GM12872 (cell line): ENCODE measurements at regions not wholly inside any gene's neighbourhood (a gene's known extent, or its start where the extent isn't known, plus 50 kb on each side); places are given as distances from the start of the nearest gene placed in this dataset.

Source experiments
- TF ChIP-seq, protein P1 (sequence below): IDR thresholded peaks from 3 replicates; pipeline ENCODE4 v1.5.1; 2011; ENCODE audit warnings: low read depth, mild to moderate bottlenecking, low read length, moderate library complexity; ENCODE audit not compliant: insufficient read depth

DNA sequence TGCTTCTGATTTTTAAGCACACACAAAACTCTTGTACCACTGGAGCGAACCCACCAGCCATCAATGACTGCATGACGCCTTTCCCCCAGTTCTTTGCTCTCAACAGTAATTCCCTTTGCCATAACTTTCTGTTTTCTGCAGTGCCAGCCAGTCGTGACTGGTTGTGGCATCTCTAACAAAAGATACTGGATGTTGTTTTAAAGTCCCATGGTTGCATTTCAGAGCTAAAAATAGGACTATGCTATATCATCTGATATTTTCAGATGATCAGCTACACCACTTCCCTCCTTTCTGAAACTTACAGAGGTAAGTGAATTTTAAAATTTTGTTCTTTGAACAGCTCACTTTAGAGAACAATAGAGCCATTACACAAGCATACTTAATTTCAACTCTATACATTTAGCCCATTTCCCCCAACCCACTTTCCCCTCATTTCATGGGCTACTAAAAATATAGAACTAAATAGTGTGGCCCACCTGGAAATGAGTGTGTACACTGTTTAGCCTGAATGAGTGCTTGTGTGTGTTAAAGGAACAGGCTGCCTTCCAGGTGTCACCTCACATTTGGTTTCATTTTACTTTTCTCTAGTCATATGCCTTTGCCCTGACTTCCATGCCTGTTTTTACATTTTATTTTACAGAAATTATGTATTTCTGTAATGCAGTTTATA is 136.9 kb upstream of the ZC3H12C start:
- TF ChIP-seq, protein P1, sequence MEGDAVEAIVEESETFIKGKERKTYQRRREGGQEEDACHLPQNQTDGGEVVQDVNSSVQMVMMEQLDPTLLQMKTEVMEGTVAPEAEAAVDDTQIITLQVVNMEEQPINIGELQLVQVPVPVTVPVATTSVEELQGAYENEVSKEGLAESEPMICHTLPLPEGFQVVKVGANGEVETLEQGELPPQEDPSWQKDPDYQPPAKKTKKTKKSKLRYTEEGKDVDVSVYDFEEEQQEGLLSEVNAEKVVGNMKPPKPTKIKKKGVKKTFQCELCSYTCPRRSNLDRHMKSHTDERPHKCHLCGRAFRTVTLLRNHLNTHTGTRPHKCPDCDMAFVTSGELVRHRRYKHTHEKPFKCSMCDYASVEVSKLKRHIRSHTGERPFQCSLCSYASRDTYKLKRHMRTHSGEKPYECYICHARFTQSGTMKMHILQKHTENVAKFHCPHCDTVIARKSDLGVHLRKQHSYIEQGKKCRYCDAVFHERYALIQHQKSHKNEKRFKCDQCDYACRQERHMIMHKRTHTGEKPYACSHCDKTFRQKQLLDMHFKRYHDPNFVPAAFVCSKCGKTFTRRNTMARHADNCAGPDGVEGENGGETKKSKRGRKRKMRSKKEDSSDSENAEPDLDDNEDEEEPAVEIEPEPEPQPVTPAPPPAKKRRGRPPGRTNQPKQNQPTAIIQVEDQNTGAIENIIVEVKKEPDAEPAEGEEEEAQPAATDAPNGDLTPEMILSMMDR, result no peak

DNA sequence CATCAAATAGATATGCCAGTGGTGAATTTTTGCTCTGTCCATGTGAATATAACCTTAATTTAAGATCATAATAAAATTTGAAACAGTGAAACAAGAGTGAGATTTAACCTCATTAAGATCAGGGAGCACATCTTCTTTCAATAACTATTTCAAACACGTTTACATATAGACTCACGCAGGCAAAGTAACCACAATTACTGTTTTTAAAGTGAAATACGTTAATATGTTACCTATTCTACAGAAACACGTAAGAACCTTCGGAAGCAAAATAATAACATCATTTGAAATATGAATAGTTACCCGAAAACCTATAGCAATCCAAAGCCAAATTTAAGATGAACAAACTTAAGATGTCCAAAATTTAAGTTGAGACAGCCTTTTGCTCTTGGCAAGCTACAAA is 136.2 kb upstream of the ZC3H12C start:
- TF ChIP-seq, protein P1, result no peak

DNA sequence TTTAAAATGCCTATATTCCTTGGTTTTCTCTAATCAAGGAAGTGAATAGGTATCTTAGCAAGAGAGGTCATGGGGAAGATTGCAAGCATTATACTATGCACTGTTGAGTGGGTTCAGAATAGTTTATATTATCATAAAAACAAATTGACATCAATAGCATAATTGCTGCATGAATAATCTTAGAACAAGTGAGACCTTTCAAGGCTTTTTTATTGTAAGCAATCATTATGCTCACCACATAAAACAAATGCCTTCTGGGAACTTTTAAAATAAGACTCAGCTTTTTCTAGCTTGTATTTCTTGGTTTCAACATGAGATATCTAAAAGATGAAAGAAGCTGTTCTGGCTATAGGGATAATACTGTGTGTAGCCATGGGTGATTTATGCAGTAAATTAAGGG is 135.6 kb upstream of the ZC3H12C start:
- TF ChIP-seq, protein P1, result no peak

DNA sequence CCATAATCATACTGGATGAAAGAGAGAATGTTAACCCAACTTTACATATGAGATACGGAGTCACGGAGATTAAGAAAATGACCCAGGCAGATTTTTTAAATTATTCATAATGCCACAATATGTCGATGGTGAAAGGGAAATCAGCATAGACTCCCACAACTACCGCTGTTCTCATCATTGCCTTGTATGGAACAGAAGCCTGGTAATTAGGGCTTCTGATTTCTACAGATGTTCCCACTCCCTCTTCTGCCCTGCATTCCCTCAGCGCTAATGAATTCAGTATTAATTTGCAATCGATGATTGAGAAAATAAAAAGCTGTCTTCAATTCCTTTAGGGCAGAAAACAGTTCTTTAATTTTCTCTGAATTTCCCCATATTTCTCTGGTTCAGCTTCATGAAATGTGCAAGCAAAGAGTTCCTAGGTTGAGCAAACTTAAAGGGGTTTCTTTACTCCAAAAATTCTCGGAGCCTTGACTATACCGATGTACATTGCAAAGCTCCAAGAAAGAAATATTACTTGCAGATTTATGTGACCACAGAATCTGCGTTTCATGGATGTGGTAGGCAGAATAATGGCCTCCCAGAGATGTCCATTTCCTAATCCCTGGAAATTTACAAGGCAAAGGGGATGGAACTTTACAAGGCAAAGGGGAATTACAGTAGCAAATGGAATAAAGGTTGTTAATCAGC is 134.9 kb upstream of the ZC3H12C start:
- TF ChIP-seq, protein P1, result no peak

DNA sequence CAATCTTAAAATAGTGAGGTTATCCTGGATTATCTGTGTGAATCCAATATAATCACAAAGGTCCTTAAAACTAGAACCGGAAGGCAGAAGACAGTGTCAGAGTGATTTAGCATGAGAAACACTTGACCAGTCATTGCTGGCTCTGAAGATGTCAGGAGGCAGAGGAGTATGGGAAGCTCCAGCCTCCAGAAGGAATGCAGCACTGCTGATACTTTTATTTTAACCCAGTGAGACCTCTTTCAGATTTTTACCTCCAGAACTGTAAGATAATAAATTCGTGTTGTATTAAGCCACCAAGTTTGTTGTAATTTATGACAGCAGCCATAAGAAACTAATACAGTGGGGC is 134.4 kb upstream of the ZC3H12C start:
- TF ChIP-seq, protein P1, result no peak

DNA sequence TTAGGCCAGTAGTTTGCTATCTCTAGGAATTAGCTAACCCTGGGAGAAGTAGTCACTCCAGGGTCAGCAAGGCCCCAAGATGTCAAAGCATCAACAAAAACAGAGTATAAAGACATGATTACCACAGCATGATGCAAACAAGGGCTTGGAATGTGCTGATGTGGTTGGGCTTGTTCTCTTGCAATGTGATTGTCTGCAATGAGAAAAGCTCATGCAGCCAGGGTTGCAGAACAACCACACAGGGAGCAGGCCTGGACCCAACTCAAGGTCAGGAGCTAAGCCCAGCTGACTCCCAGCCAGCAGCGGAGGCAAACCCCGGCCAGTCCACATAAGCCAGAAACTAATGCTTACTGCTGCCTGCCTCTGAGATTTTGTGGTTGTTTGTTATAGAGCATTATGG is 132.4 kb upstream of the ZC3H12C start:
- TF ChIP-seq, protein P1, result no peak

DNA sequence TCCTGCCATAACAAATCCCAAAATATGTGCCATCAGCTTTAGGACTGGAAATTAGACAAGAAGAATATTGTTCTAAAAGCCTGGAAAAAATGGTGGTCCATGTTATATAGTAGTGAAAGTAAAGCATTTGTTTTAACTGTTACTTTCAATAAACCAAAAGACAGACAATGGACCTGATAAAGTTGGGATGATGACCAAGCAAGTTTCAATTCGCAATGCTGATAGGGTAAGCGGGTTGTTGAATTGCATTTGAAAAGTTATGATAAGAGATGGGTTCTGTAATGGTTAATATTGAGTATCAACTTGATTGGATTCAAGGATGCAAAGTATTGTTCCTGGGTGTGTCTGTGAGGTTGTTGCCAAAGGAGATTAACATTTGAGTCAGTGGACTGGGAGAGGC is 131.9 kb upstream of the ZC3H12C start:
- TF ChIP-seq, protein P1, result no peak
